GM23338 (cell line): ENCODE measurements at regions not wholly inside any gene's neighbourhood (a gene's known extent, or its start where the extent isn't known, plus 50 kb on each side); places are given as distances from the start of the nearest gene placed in this dataset.

Experiments
- EZH2 ChIP-seq: fragments of 200-600 bp; sonication (generic); IDR thresholded peaks from one replicate; pipeline ENCODE4 v1.8.0; 2017; ENCODE audit warnings: antibody characterized with exemption, mild to moderate bottlenecking, low read depth; ENCODE audit not compliant: unreplicated experiment
- EZH2phosphoT487 ChIP-seq: fragments of 200-600 bp; sonication (generic); IDR thresholded peaks from one replicate; pipeline ENCODE4 v1.8.1; 2018; ENCODE audit warnings: antibody characterized with exemption; ENCODE audit not compliant: unreplicated experiment
- NANOG ChIP-seq: IDR thresholded peaks from 2 replicates; pipeline ENCODE4 v1.6.1; 2016; ENCODE audit warnings: antibody characterized with exemption, borderline replicate concordance
- POLR2AphosphoS5 ChIP-seq: IDR thresholded peaks from 2 replicates; pipeline ENCODE4 v1.6.1; 2016; ENCODE audit warnings: antibody characterized with exemption, low read depth
- TF ChIP-seq, protein P1 (sequence below), 2 experiments: fragments of 200-600 bp in 1 of 2; sonication (generic) in 1 of 2; conservative IDR thresholded peaks; 2 replicates each; pipeline versions ENCODE4 v1.5.1 to v1.6.1; 2016 to 2017; ENCODE audit warnings: antibody characterized with exemption in 2 of 2, low read depth in 2 of 2, mild to moderate bottlenecking in 2 of 2, moderate library complexity in 1 of 2

DNA sequence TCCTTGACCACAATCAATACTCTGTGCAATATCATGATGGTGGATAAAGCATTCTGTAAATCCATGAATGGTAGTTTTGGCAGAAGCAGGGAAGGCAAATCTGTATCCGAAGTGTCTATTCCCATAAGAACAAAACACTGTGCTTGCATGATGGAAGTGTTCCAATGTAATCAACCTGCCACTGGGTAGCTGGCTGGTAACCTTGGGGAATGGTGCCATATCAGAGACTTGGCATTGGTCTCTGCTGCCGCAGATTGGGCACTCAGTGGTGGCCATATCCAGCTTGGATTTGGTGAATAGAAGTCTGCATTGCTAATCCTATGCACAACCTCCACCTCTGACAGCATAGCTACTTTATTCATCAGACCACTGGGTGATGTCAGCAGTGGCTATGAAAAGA, 114.3 kb upstream of the EMCN start:
- TF ChIP-seq, protein P1, sequence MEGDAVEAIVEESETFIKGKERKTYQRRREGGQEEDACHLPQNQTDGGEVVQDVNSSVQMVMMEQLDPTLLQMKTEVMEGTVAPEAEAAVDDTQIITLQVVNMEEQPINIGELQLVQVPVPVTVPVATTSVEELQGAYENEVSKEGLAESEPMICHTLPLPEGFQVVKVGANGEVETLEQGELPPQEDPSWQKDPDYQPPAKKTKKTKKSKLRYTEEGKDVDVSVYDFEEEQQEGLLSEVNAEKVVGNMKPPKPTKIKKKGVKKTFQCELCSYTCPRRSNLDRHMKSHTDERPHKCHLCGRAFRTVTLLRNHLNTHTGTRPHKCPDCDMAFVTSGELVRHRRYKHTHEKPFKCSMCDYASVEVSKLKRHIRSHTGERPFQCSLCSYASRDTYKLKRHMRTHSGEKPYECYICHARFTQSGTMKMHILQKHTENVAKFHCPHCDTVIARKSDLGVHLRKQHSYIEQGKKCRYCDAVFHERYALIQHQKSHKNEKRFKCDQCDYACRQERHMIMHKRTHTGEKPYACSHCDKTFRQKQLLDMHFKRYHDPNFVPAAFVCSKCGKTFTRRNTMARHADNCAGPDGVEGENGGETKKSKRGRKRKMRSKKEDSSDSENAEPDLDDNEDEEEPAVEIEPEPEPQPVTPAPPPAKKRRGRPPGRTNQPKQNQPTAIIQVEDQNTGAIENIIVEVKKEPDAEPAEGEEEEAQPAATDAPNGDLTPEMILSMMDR (conservative IDR thresholded peaks at IDR 0.05; ENCODE audit: low read depth in 2 of 2) = no peak
- no peak for TF ChIP-seq NANOG
- no peak for TF ChIP-seq EZH2
- no peak for TF ChIP-seq POLR2AphosphoS5
- TF ChIP-seq EZH2phosphoT487 = no peak
